H9 (cell line): ENCODE measurements at regions not wholly inside any gene's neighbourhood (a gene's known extent, or its start where the extent isn't known, plus 50 kb on each side); places are given as distances from the start of the nearest gene placed in this dataset.
A peak's percentile ranks its signal among the peaks of the same experiment; 100 is the strongest.

ENCODE experiments used
- DNase-seq: peaks from one replicate; pipeline ENCODE4 v3.0.0-alpha.2; 2017
- H2AFZ ChIP-seq: one replicate; pipeline ENCODE4 v1.6.1; 2013; ENCODE audit warnings: mild to moderate bottlenecking, low read length, control low read depth, moderate library complexity
- H2AK5ac ChIP-seq: 2 replicates; pipeline ENCODE4 v1.6.1; 2013; ENCODE audit warnings: low read length, control low read depth, mixed read lengths; ENCODE audit not compliant: insufficient read length
- H2BK120ac ChIP-seq: one replicate; pipeline ENCODE4 v1.6.1; 2013; ENCODE audit warnings: low read depth, mild to moderate bottlenecking, low read length, control low read depth, inconsistent platforms; ENCODE audit not compliant: poor library complexity, severe bottlenecking
- H2BK12ac ChIP-seq: 2 replicates; pipeline ENCODE4 v1.6.1; 2013; ENCODE audit warnings: low read length, control low read depth, mixed read lengths, low read depth; ENCODE audit not compliant: insufficient read length
- H2BK15ac ChIP-seq: 2 replicates; pipeline ENCODE4 v1.6.1; 2013; ENCODE audit warnings: low read depth, low read length, control low read depth
- H2BK20ac ChIP-seq: one replicate; pipeline ENCODE4 v1.6.1; 2013; ENCODE audit warnings: low read depth, mild to moderate bottlenecking, low read length, control low read depth, inconsistent platforms; ENCODE audit not compliant: poor library complexity, severe bottlenecking
- H2BK5ac ChIP-seq: 2 replicates; pipeline ENCODE4 v1.6.1; 2013; ENCODE audit warnings: low read length, control low read depth, mixed read lengths; ENCODE audit not compliant: insufficient read length
- H3K14ac ChIP-seq: 2 replicates; pipeline ENCODE4 v1.6.1; 2013; ENCODE audit warnings: low read length, control low read depth; ENCODE audit not compliant: insufficient read depth
- H3K18ac ChIP-seq: 2 replicates; pipeline ENCODE4 v1.6.1; 2013; ENCODE audit warnings: low read depth, mild to moderate bottlenecking, mixed read lengths, low read length, control low read depth; ENCODE audit not compliant: insufficient read length
- H3K23ac ChIP-seq: 2 replicates; pipeline ENCODE4 v1.6.1; 2013; ENCODE audit warnings: low read length, control low read depth, mixed read lengths, low read depth; ENCODE audit not compliant: insufficient read length
- H3K23me2 ChIP-seq: 2 replicates; pipeline ENCODE4 v1.6.1; 2013; ENCODE audit warnings: low read depth, mild to moderate bottlenecking, mixed read lengths, low read length, control low read depth; ENCODE audit not compliant: insufficient read length, poor library complexity, severe bottlenecking
- H3K27ac ChIP-seq: 2 replicates; pipeline ENCODE4 v1.5.1; 2013; ENCODE audit warnings: low read length, control low read depth, mixed read lengths, low read depth; ENCODE audit not compliant: insufficient read length
- H3K27me3 ChIP-seq: 2 replicates; pipeline ENCODE4 v1.6.1; 2013; ENCODE audit warnings: low read length, control low read depth, inconsistent platforms; ENCODE audit not compliant: insufficient read depth
- H3K4ac ChIP-seq: 2 replicates; pipeline ENCODE4 v1.6.1; 2013; ENCODE audit warnings: low read depth, mild to moderate bottlenecking, control low read depth, inconsistent platforms, low read length, moderate library complexity
- H3K4me1 ChIP-seq: 2 replicates; pipeline ENCODE4 v1.6.1; 2013; ENCODE audit warnings: low read length, control low read depth, inconsistent platforms; ENCODE audit not compliant: insufficient read depth
- H3K4me2 ChIP-seq: 2 replicates; pipeline ENCODE4 v1.6.1; 2013; ENCODE audit warnings: low read length, control low read depth, mixed read lengths; ENCODE audit not compliant: insufficient read length, insufficient read depth
- H3K56ac ChIP-seq: 2 replicates; pipeline ENCODE4 v1.6.1; 2013; ENCODE audit warnings: low read depth, mild to moderate bottlenecking, mixed read lengths, low read length, control low read depth; ENCODE audit not compliant: insufficient read length
- H3K79me1 ChIP-seq: 2 replicates; pipeline ENCODE4 v1.6.1; 2013; ENCODE audit warnings: low read depth, mild to moderate bottlenecking, moderate library complexity, low read length, control low read depth, inconsistent platforms; ENCODE audit not compliant: insufficient read depth, poor library complexity, severe bottlenecking
- H3K79me2 ChIP-seq: 2 replicates; pipeline ENCODE4 v1.6.1; 2013; ENCODE audit warnings: low read length, control low read depth, inconsistent platforms; ENCODE audit not compliant: insufficient read depth
- H3K9ac ChIP-seq: 2 replicates; pipeline ENCODE4 v1.6.1; 2013; ENCODE audit warnings: low read length, control low read depth, mixed read lengths; ENCODE audit not compliant: insufficient read length; ENCODE audit errors: extremely low read depth
- H3K9me3 ChIP-seq: one replicate; pipeline ENCODE4 v1.6.1; 2013; ENCODE audit warnings: low read depth, low read length, inconsistent platforms; ENCODE audit not compliant: control insufficient read depth
- H3T11ph ChIP-seq: one replicate; pipeline ENCODE4 v1.6.1; 2013; ENCODE audit warnings: mild to moderate bottlenecking, low read length, control low read depth, inconsistent platforms
- H4K20me1 ChIP-seq: one replicate; pipeline ENCODE4 v1.6.1; 2013; ENCODE audit not compliant: control insufficient read depth, insufficient read length, insufficient read depth
- H4K5ac ChIP-seq: 2 replicates; pipeline ENCODE4 v1.6.1; 2013; ENCODE audit warnings: low read depth, mild to moderate bottlenecking, mixed read lengths, low read length, control low read depth; ENCODE audit not compliant: insufficient read length
- H4K8ac ChIP-seq: replicated peaks from 2 replicates; pipeline ENCODE4 v1.6.1; 2013; ENCODE audit warnings: low read length, control low read depth, mixed read lengths, low read depth; ENCODE audit not compliant: insufficient read length
- H4K91ac ChIP-seq: 2 replicates; pipeline ENCODE4 v1.6.1; 2013; ENCODE audit warnings: low read depth, mild to moderate bottlenecking, moderate library complexity, mixed read lengths, low read length, control low read depth; ENCODE audit not compliant: insufficient read length
- H3K27ac Mint-ChIP-seq, 3 experiments: 2 replicates in 2 of 3; 3 replicates in 1 of 3; pipeline ENCODE4 v1.8.0; 2020 to 2021; ENCODE audit warnings: mixed read lengths in 3 of 3, mild to moderate bottlenecking in 1 of 3, moderate library complexity in 1 of 3
- H3K27me3 Mint-ChIP-seq: 2 replicates; pipeline ENCODE4 v1.8.0; 2021; ENCODE audit warnings: low read depth, mild to moderate bottlenecking, moderate library complexity, mixed read lengths
- H3K36me3 Mint-ChIP-seq, 3 experiments: 2 replicates in 2 of 3; 3 replicates in 1 of 3; pipeline ENCODE4 v1.8.0; 2020 to 2021; ENCODE audit warnings: low read depth in 3 of 3, mixed read lengths in 3 of 3; ENCODE audit not compliant: insufficient read depth in 1 of 3
- H3K4me1 Mint-ChIP-seq, 2 experiments: 2 replicates each; pipeline ENCODE4 v1.8.0; 2020; ENCODE audit warnings: mixed read lengths in 2 of 2
- H3K4me3 Mint-ChIP-seq, 2 experiments: 2 replicates in 1 of 2; 3 replicates in 1 of 2; pipeline ENCODE4 v1.8.0; 2020 to 2021; ENCODE audit warnings: mild to moderate bottlenecking in 2 of 2, mixed read lengths in 2 of 2, moderate library complexity in 1 of 2
- H3K9me3 Mint-ChIP-seq, 2 experiments: 2 replicates in 1 of 2; 3 replicates in 1 of 2; pipeline ENCODE4 v1.8.0; 2020; ENCODE audit warnings: mild to moderate bottlenecking in 2 of 2, mixed read lengths in 2 of 2, moderate library complexity in 1 of 2
- CTCF ChIP-seq: fragments of 200-600 bp; sonication (generic); conservative IDR thresholded peaks from 3 replicates; pipeline ENCODE4 v1.8.0; 2021; ENCODE audit warnings: antibody characterized with exemption, mild to moderate bottlenecking
- WGBS: extraction: QIAGEN DNeasy Blood & Tissue Kit; methylation state at CpG from one replicate; pipeline ENCODE4 v1.1.7; 2013; ENCODE audit warnings: missing lambda C conversion rate, low lambda C conversion rate, mixed read lengths; ENCODE audit not compliant: insufficient read length; ENCODE audit errors: extremely low coverage; 5-methylcytosine and 5-hydroxymethylcytosine counted together

DNA sequence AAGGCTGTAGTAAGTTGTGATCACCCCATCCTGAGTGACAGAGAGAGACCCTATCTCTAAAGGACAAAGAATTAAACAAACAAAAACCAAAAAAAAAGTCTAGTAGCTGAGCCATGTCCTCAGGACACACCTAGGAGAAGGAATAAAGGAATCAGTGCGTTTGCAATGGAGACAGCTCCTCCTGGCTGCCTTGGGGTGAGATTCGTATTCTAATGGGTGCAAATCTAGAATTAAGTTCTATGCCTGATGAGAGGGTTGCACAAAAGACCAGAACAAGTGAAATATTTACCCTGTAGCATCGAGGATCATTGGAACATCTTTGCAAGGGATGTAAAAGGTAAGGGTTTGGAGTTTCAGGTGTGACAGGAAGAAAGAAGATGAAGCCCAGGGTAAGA is 70.3 kb upstream of the BMAL1 start:
- H3K23ac ChIP-seq: no peak overlapping the region
- H4K5ac ChIP-seq: no peak overlapping the region
- no peaks in the 10 kb centered on the region; a peak in 1 of 5 replicates for H3K9me3 Mint-ChIP-seq
- no peak overlapping the region for H3K4me2 ChIP-seq
- TF ChIP-seq CTCF: peak; percentile 43; the same call in 2 of the 3 replicates
- H4K91ac ChIP-seq: no peak overlapping the region
- no peak overlapping the region for H3K4ac ChIP-seq
- H3K27me3 ChIP-seq: no peaks in the 10 kb centered on the region
- H3K4me1 Mint-ChIP-seq: peaks cover 24% of the 10 kb centered on the region in 2 experiments
- no peak overlapping the region for H2AK5ac ChIP-seq
- no peak for DNase-seq
- H3T11ph ChIP-seq: no peak overlapping the region
- H3K9ac ChIP-seq: no peak overlapping the region
- H3K27me3 Mint-ChIP-seq: no peaks in the 10 kb centered on the region
- no peak overlapping the region for H3K18ac ChIP-seq
- H4K20me1 ChIP-seq: no peaks in the 10 kb centered on the region
- no peak overlapping the region for H2BK5ac ChIP-seq
- no peaks in the 10 kb centered on the region for H3K23me2 ChIP-seq
- H4K8ac ChIP-seq: no peak overlapping the region
- no peak overlapping the region for H2BK120ac ChIP-seq
- no peak overlapping the region for H2BK15ac ChIP-seq
- H2BK12ac ChIP-seq: no peak overlapping the region
- H3K27ac Mint-ChIP-seq: peak overlapping the region in 2 of 3 experiments; percentile 2 to 68; a peak in 2 of 7 replicates
- H3K4me3 Mint-ChIP-seq: no peak overlapping the region
- H2AFZ ChIP-seq: peak overlapping the region; percentile 57
- no CpG with 5 or more reads among the region's 3 CpGs for WGBS
- H2BK20ac ChIP-seq: no peak overlapping the region
- H3K79me1 ChIP-seq: no peaks in the 10 kb centered on the region
- no peaks in the 10 kb centered on the region for H3K79me2 ChIP-seq
- H3K14ac ChIP-seq: no peak overlapping the region
- no peak overlapping the region for H3K27ac ChIP-seq
- H3K9me3 ChIP-seq: no peaks in the 10 kb centered on the region
- H3K56ac ChIP-seq: no peak overlapping the region
- H3K4me1 ChIP-seq: peaks cover 6% of the 10 kb centered on the region; the same call in 1 of the 2 replicates
- H3K36me3 Mint-ChIP-seq: no peaks in the 10 kb centered on the region
